ACC112 (cell line): ENCODE measurements at regions not wholly inside any gene's neighbourhood (a gene's known extent, or its start where the extent isn't known, plus 50 kb on each side); places are given as distances from the start of the nearest gene placed in this dataset.
"Not testable (repeated sequence)": the region's sequence is repeated elsewhere in the genome, so short reads cannot be mapped to it uniquely, and the experiment has no call there.

ENCODE experiments used
- H2AFZ ChIP-seq: fragments of 200-600 bp; sonication (generic); one replicate; pipeline ENCODE4 v1.6.0; 2017; ENCODE audit warnings: antibody characterized with exemption, low read length; ENCODE audit not compliant: unreplicated experiment
- H3K27ac ChIP-seq: fragments of 200-600 bp; sonication (generic); 2 replicates; pipeline ENCODE4 v1.5.1; 2014; ENCODE audit warnings: low read depth, mild to moderate bottlenecking, antibody characterized with exemption, low read length, moderate library complexity
- H3K27me3 ChIP-seq: fragments of 200-600 bp; sonication (generic); 2 replicates; pipeline ENCODE4 v1.6.1; 2014; ENCODE audit warnings: mild to moderate bottlenecking, antibody characterized with exemption, low read length, moderate library complexity, mixed read lengths; ENCODE audit not compliant: insufficient read depth
- H3K36me3 ChIP-seq: fragments of 200-600 bp; sonication (generic); 2 replicates; pipeline ENCODE4 v1.6.1; 2016; ENCODE audit warnings: mild to moderate bottlenecking, antibody characterized with exemption, low read length, moderate library complexity, mixed read lengths; ENCODE audit not compliant: insufficient read depth
- H3K4me1 ChIP-seq: fragments of 200-600 bp; sonication (generic); one replicate; pipeline ENCODE4 v1.6.1; 2016; ENCODE audit warnings: low read length, mixed read lengths; ENCODE audit not compliant: insufficient read depth, unreplicated experiment, control insufficient read depth
- H3K4me3 ChIP-seq: fragments of 200-600 bp; sonication (generic); 2 replicates; pipeline ENCODE4 v1.5.1; 2014; ENCODE audit warnings: mild to moderate bottlenecking, low read depth, low read length
- H3K79me2 ChIP-seq: fragments of 200-600 bp; sonication (generic); one replicate; pipeline ENCODE4 v1.6.0; 2016; ENCODE audit warnings: low read length; ENCODE audit not compliant: control insufficient read depth, unreplicated experiment, insufficient read depth

DNA sequence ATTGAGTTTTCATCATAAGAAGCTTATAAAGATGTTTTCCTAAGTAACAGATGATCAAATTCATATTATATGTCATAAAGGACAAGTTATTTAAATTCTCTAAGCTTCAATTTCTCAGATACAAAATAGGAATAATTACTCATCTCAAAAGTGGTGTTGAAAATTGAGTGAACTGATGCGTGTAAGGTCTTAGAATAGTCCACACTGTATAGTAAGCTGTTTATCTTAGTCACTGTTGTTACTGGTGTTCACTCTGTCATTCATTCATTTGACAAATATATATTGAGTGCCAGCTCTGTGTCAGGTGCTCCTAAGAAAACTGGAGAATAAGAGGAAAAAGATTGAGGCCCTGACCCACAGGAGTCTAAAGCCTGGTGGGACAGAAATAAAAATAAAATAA is 186.3 kb upstream of the BRINP3 start:
- H3K4me1 ChIP-seq, result no peaks in the 10 kb centered on the region
- no peak overlapping the region for H2AFZ ChIP-seq
- no peaks in the 10 kb centered on the region for H3K27me3 ChIP-seq
- no peak overlapping the region for H3K27ac ChIP-seq
- H3K79me2 ChIP-seq, result no peaks in the 10 kb centered on the region
- H3K4me3 ChIP-seq, result no peak overlapping the region
- H3K36me3 ChIP-seq, result no peaks in the 10 kb centered on the region

DNA sequence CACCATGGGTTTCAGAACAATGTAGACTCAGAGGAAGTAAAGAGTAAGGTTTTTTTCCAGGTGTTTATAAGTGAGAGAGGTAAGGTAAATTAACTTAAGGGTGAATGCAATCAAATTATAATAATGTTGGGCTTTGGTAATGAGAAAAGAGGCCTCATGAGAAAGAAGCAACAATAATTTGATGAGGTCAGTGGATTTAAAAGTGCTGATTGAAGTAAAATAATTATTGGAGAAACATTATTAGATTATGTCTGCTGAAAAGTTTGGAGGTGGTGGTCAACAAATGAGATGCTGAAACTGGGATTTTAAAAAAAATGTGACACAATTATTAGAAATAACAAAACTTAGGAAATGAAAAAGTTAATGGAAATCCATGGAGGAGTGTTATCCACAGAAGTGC is 187.4 kb upstream of the BRINP3 start:
- Histone ChIP-seq H3K4me1 (no peaks in the 10 kb centered on the region), H3K27ac (no peak overlapping the region), H3K27me3 (no peaks in the 10 kb centered on the region), H3K4me3 (no peak overlapping the region), H2AFZ (no peak overlapping the region), H3K36me3 (no peaks in the 10 kb centered on the region), H3K79me2 (no peaks in the 10 kb centered on the region)

DNA sequence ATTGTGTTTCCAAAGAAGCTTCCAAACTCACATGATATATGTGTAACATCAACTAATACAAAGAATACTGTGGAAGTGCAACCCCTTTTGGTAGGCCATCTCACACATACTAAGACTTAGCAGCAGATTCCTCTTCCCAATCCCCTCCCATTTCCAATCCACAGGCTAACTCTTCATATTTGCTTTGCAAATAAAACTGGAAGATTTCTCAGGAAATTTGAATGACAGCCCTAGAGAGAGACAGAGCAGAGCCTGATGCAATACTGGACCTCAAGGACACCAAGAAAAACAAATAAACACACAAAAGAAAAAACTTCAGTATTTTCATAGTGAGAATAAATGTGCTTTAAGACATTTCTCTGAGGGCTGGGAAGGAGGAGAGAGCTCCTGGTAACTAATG is 190.2 kb upstream of the BRINP3 start:
- Histone ChIP-seq H2AFZ (no peak overlapping the region), H3K36me3 (no peaks in the 10 kb centered on the region), H3K27me3 (no peaks in the 10 kb centered on the region), H3K27ac (no peak overlapping the region), H3K79me2 (no peaks in the 10 kb centered on the region), H3K4me3 (no peak overlapping the region), H3K4me1 (no peaks in the 10 kb centered on the region)

DNA sequence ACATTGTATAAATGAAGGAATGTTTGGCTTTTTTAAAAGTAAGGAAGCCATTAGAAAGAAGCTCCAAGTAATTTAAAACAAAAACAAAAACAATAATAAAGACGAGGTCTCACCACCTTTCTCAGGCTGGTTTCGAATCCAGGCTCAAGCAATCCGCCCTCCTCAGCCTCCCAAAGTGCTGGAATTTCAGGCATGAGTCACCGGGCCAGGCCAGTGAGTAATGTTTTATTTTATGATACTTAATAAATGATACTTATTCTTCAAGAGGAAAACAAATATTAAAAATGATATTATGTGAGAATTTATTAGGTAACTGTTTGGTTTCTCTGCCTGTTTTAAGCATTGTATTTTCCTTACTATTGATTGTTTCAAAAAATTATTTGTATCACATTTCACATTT is 201.4 kb upstream of the BRINP3 start:
- H3K27me3 ChIP-seq, result no peaks in the 10 kb centered on the region
- H3K4me1 ChIP-seq, result no peaks in the 10 kb centered on the region
- no peak overlapping the region for H3K4me3 ChIP-seq
- no peaks in the 10 kb centered on the region for H3K79me2 ChIP-seq
- H3K27ac ChIP-seq, result no peak overlapping the region
- H2AFZ ChIP-seq, result no peak overlapping the region
- no peaks in the 10 kb centered on the region for H3K36me3 ChIP-seq

DNA sequence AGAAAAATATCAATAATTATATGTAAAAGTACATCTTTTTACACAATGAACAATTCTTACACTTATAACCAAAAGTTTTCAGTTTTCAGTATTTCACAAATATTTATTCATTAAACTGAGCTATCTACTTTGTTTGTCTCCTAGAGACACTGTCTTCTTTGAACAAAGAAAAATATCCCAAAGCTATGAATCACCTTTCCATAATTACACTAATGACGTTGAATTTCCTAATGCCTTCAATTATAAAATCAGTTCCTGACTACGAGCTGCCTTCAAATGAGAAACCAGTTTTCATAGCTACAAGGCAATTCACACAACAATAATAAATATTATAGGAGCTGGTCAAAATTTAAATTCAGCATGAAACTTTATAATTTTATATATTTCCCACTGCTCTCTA is 201.8 kb upstream of the BRINP3 start:
- no peaks in the 10 kb centered on the region for H3K79me2 ChIP-seq
- no peak overlapping the region for H2AFZ ChIP-seq
- no peak overlapping the region for H3K4me3 ChIP-seq
- no peak overlapping the region for H3K27ac ChIP-seq
- no peaks in the 10 kb centered on the region for H3K36me3 ChIP-seq
- H3K27me3 ChIP-seq, result no peaks in the 10 kb centered on the region
- H3K4me1 ChIP-seq, result no peaks in the 10 kb centered on the region

DNA sequence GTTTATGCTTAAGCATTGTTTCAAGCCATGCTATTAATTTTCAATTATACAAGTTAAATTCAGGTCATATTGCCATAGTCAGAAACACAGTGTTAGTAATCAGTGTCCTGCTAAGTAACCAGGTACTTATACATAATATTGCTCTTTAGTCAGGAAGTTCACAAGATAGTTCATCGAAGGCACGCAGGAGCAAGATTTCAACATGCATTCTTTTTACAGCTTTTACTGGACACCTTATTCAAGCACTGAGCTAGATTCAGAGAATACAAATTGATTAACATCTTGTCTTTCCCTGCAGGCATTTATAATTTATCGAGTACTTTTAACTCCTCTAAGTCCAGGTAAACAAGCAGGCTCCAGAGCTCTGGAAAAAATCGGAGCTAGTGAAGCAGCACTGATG is 202.3 kb upstream of the BRINP3 start:
- Histone ChIP-seq H3K4me1 (no peaks in the 10 kb centered on the region), H3K4me3 (no peak overlapping the region), H3K27ac (no peak overlapping the region), H3K79me2 (no peaks in the 10 kb centered on the region), H3K36me3 (no peaks in the 10 kb centered on the region), H3K27me3 (no peaks in the 10 kb centered on the region), H2AFZ (no peak overlapping the region)

DNA sequence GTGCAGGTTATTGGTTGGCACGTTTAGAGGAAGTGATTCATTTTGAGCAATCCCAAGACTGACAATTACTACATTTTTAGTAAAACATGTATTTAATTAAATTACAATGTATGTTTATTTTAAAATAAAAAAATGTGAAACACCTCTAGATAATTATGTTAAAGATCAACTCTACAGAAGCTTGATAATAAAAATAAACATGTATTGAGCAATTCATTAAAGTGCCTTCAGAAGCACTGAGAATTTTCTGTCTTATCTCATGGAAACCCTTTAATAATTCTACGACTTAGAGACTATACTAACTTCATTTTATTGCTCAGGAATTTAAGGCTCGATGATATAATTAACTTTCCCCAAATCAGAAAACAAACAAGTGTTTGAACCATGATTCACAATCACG is 208.0 kb upstream of the BRINP3 start:
- Histone ChIP-seq H3K36me3 (no peaks in the 10 kb centered on the region), H3K4me1 (no peaks in the 10 kb centered on the region), H3K27ac (no peak overlapping the region), H3K4me3 (no peak overlapping the region), H3K79me2 (no peaks in the 10 kb centered on the region), H2AFZ (no peak overlapping the region), H3K27me3 (no peaks in the 10 kb centered on the region)

DNA sequence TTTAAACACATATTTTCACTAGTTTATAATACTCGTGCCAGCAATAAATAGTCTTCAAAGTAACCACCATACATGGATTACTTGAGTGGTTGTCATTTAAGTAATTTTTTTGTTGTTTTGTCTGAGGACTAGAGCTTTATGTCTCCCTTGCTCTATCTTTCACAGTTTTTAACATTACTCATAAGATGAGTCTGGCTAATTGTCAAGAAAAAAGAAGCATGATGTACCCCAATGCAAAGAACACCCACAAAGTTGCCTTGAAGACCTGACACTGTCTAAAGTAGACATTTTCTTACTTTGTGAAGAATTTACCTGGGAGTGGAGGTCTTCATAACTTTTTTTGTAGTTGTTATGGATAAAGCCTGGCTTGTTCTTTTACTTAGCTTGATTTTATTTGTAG is 210.4 kb upstream of the BRINP3 start:
- H3K27me3 ChIP-seq, result no peaks in the 10 kb centered on the region
- no peaks in the 10 kb centered on the region for H3K36me3 ChIP-seq
- no peaks in the 10 kb centered on the region for H3K79me2 ChIP-seq
- no peak overlapping the region for H2AFZ ChIP-seq
- H3K4me1 ChIP-seq, result no peaks in the 10 kb centered on the region
- no peak overlapping the region for H3K27ac ChIP-seq
- no peak overlapping the region for H3K4me3 ChIP-seq

DNA sequence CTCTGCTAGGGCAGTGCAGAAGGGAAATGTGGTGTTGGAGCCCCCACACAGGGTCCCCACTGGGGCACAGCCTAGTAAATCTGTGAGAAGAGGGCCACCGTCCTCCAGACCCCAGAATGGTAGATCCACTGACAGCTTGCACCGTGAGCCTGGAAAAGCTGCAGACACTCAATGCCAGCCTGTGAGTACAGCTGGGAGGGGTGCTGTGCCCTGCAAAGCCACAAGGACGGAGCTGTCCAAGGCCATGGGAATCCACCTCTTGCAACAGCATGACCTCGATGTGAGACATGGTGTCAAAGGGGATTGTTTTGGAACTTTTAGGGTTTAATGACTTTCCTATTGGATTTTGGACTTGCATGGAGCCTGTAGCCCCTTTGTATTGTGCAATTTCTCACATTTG is 220.8 kb upstream of the BRINP3 start:
- not testable (repeated sequence) for H3K79me2 ChIP-seq, H3K4me1 ChIP-seq, H3K36me3 ChIP-seq, H3K27me3 ChIP-seq, H2AFZ ChIP-seq, H3K27ac ChIP-seq, H3K4me3 ChIP-seq

DNA sequence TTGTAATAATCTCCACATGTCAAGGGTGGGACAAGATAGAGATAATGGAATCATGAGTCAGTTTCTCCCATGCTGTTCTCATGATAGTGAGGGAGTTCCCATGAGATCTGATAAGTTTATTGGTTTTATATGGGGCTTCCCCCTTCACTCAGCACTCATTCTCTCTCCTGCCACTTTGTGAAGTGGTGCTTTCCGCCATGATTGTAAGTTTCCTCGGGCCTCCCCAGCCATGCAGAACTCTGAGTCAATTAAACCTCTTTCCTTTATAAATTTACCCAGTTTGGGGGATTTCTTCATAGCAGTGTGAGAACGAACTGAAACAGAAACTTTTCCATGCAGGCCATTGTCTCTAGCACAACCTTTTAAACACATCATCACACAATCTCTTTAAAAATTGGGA is 221.5 kb upstream of the BRINP3 start:
- no peaks in the 10 kb centered on the region for H3K4me1 ChIP-seq
- H2AFZ ChIP-seq, result no peak overlapping the region
- H3K4me3 ChIP-seq, result no peak overlapping the region
- H3K27ac ChIP-seq, result no peak overlapping the region
- H3K79me2 ChIP-seq, result no peaks in the 10 kb centered on the region
- no peaks in the 10 kb centered on the region for H3K27me3 ChIP-seq
- H3K36me3 ChIP-seq, result no peaks in the 10 kb centered on the region

DNA sequence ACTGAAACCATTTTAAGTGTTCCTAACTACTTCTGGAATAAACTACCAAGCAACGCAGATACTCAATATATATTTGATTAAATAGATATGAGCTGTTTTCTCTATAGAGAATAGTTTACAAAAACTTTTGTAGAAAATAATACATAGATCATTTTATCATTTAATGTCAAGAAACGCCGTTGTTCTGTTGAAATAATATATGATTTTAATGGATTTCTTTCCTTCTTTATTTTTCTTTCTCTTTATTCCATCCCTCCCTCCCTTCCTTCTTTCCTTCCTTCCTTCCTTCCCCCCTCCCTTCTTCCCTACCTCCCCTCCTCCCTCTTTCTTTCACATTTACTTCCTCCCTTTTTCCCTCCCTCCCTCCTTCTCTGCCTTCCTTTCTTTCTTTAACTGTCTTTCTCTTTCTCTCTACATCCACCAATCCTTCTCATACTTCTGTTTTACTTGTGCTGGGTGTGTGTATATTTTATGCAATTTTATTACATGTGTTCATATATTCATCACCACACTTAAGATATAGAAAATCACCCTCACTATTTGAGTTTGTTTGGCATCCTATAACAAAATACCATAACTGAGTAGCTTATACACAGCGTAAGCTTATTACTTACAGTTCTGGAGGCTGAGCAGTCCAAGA is 230.9 kb upstream of the BRINP3 start:
- H3K27me3 ChIP-seq, result no peaks in the 10 kb centered on the region
- H3K27ac ChIP-seq, result no peak overlapping the region
- H3K4me3 ChIP-seq, result no peak overlapping the region
- H3K4me1 ChIP-seq, result no peaks in the 10 kb centered on the region
- H2AFZ ChIP-seq, result no peak overlapping the region
- H3K79me2 ChIP-seq, result no peaks in the 10 kb centered on the region
- no peaks in the 10 kb centered on the region for H3K36me3 ChIP-seq
